ENCODE measurements at regions not wholly inside any gene's neighbourhood (a gene's known extent, or its start where the extent isn't known, plus 50 kb on each side); places are given as distances from the start of the nearest gene placed in this dataset.
"Not testable (repeated sequence)": the region's sequence is repeated elsewhere in the genome, so short reads cannot be mapped to it uniquely, and the experiment has no call there.

- DNase-seq (ENCODE audit: low spot score), result no peak
These were observed 182.8 kb downstream of the PSMG1 start for GRCh38 chr21:39000496-39000895.

DNA sequence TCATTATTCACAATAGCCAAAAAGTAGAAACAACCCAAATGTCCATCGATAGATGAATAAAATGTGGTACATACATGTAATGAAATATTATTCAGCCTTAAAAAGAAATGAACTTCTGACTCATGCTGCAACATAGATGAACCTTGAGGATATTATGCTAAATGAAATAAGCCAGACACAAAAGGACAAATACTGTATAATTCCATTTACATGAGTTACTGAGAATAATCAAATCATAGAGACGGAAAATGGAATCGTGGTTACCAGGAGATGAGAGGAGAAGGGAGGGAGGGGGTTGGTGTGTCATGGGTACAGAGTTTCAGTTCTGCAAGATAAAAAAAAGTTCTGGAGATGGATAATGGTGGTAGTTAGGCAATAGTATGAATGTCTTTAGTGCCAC is 184.1 kb downstream of the PSMG1 start:
- DNase-seq (ENCODE audit: low spot score), result no peak

DNA sequence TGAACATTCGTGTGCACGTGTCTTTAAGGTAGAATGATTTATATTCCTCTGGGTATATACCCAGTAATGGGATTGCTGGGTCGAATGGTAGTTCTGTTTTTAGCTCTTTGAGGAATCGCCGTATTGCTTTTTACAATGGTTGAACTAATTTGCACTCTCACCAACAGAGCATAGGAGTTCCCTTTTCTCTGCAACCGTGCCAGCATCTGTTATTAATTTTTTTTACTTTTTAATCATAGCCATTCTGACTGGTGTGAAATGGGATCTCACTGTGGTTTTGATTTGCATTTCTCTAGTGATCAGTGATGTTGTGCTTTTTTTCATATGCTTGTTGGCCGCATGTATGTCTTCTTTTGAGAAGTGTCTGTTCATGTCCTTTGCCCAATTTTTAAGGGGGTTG is 185.0 kb downstream of the PSMG1 start:
- DNase-seq (ENCODE audit: low spot score), result not testable (repeated sequence)

- DNase-seq (ENCODE audit: low spot score), result not testable (repeated sequence)
These were observed 185.4 kb downstream of the PSMG1 start for GRCh38 chr21:38997843-38998175.

DNA sequence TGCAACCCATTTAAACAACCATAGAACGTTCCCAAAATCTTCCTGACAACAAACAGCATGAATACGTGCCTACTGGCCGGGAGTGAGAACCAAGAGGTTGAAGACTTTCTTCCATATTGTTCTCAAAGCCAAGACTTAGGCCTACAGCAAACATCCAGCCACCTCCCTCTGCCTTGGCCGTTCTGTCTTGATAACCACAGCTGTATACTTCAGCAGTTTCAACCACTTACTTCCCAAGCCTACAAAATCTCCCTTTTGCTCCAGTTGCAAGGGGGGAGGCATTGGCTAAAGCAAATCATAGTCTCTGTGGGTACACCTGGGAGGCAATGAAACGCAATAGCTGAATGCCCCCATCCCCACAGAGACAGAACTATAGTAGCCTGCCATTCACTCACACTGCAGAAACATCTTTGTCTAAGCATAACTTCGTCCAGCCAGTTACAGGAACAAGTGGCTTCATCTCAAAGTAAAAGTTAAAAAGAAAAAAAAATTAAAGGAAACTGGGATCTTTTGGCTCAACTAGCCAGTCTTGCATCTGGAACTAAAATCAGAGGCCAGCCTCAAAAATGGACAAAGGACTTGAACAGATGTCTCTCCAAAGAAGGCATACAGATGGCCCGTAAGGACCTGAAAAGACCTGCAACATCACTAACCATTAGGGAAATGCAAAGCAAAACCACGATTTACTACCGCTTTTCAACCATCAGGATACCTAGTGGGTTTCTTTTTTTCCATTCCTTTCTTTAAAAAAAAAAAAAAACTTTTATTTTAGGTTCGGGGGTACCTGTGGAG is 186.0 kb downstream of the PSMG1 start:
- no peak for DNase-seq (ENCODE audit: low spot score)

- DNase-seq (ENCODE audit: low spot score), result no peak
These were observed 186.9 kb downstream of the PSMG1 start for GRCh38 chr21:38996355-38996754.

- DNase-seq (ENCODE audit: low spot score), result no peak
These were observed 187.5 kb downstream of the PSMG1 start for GRCh38 chr21:38995731-38996130.

DNA sequence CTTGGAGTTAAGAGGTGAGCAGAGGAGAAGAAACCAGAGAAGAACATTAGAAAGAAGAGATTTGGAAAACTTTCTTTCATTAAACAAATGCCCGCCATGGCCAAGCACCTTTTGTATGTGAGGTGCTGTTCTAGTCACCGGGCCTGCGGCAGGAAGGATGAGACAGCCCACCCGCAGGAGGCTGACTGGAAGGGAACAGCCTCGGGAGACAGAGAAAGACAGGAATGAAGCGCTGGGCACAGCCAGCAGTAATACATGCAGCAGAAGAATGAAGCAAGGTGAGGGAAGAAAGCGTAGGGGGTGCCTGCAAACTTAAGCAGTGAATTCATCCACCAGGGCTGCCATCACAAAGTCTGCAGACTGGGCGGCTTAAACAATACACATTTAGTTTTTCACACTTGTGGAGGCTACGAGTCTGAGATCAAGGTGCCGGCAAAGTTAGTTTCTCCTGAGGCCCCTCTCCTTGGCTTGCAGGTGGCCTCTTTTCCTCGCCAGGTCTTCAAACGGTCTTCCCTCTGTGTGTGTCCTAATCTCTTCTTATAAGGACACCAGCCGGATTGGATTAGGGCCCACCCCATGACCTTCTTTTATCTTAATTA is 188.1 kb downstream of the PSMG1 start:
- DNase-seq (ENCODE audit: low spot score), result no peak

- DNase-seq (ENCODE audit: low spot score), result no peak
These were observed 188.3 kb downstream of the ETS2 start for GRCh38 chr21:38994042-38994441.

GRCh38 chr21:38993561-38993960 is 187.8 kb downstream of the ETS2 start:
- DNase-seq (ENCODE audit: low spot score), result no peak

DNA sequence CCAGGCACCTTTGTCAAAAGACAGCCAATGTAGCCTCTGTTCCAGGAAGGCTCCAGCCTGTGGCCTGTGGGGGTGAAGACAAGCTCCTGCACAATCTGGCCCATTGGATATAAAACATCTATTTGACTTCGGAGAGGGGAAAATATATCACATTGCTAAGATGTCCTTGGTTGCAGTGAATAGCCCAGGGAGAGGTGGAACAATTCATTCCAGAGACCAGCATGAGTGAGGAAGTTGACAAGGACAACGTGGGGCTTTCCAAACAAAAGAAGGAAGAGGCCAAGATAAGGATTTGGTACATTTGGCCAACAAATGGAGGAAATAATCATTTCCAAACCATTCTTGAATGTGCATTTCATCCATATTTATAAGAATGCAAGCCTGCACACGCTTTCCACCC is 187.0 kb downstream of the ETS2 start:
- no peak for DNase-seq (ENCODE audit: low spot score)

GRCh38 chr21:38990424-38990794 is 184.7 kb downstream of the ETS2 start:
- no peak for DNase-seq (ENCODE audit: low spot score)

DNA sequence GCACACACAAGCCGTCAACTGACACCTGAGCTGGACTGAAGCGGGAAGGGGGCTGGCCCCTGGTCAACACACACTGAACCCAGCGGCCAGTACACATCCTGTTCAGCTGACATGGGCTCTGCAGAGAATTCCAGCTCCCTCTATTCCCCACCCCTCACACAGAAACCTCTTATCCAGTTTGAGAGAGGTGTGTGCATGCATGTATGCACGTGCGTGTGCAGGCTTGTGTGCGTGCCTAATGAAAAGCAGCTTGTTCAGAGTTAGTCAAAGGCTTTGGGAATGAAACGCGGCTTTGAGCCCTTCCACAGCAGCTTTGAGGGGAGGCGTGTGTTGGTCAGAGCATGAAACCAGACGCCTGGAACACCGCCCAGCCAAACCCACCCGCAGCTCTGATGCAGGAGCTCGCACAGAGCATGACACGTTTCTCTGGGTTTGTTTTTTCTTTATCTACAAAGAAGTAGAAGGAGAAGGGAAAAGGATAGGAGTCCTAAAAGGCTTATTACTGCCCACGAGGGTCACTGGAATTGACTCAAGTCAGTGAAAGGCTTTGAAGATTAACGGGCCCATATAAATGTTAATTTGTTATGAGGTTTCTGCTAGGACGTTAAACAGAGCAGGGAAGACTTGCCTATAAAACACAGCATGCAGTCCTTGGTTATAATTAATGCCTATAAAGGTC is 184.2 kb downstream of the ETS2 start:
- no peak for DNase-seq (ENCODE audit: low spot score)

DNA sequence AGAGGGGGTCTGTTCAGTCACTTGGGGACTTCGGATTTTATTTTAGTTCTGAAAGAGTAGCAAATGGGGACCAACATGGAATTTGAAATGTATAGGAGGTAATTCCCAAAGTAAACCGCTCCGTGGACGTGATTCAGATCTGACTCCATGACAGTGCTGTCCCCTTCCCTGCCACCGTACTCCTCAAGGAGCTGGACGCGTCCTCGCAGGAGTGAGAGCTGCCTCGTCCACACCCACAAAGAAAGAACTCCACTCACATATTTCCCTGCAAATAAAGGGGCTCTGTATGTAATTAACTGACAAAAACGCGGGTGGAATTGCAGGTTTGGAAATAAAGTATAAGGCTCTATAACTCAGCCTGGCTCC is 183.6 kb downstream of the ETS2 start:
- DNase-seq (ENCODE audit: low spot score), result no peak

- DNase-seq (ENCODE audit: low spot score), result no peak
These were observed 183.0 kb downstream of the ETS2 start for GRCh38 chr21:38988509-38989378.

DNA sequence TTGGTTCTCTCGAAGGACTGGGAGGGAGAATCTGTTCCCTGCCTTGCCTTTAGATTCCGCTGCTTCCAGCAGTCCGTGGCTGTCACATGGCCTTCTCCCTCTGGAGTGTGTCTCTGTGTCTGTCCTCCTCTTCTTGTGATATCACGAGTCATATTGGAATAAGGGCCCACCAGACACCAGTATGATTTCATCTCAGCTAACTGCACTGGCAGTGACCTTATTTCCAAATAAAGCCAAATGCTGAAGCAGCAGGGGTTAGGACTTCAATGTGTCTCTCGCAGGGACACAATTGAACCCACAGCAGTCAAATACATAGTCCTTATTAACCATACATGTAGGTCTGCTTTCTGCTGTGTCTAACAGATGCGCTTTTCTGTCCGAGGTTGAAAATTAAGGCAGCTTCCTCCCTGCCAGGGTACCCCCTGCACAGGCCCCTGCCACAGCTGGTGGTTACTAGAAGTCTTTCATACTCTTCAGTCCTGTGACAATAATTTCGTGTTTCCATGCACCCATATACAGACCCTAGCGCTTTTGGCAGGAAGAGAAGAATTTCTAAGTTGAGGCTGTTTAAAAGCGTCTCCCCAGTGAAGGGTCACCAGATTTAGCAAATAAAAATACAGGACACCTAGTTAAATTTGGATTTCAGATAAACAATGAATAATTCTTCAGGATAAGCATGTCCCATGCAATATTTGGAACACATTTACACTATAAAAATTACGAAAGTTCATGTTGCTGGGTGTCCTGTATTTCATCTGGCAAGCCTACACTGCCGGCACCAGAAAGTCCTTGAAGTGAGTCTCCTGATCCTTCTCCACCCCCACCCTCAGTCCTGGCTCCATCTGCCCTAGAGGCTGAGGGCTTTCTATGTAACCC is 182.1 kb downstream of the ETS2 start:
- no peak for DNase-seq (ENCODE audit: low spot score)

DNA sequence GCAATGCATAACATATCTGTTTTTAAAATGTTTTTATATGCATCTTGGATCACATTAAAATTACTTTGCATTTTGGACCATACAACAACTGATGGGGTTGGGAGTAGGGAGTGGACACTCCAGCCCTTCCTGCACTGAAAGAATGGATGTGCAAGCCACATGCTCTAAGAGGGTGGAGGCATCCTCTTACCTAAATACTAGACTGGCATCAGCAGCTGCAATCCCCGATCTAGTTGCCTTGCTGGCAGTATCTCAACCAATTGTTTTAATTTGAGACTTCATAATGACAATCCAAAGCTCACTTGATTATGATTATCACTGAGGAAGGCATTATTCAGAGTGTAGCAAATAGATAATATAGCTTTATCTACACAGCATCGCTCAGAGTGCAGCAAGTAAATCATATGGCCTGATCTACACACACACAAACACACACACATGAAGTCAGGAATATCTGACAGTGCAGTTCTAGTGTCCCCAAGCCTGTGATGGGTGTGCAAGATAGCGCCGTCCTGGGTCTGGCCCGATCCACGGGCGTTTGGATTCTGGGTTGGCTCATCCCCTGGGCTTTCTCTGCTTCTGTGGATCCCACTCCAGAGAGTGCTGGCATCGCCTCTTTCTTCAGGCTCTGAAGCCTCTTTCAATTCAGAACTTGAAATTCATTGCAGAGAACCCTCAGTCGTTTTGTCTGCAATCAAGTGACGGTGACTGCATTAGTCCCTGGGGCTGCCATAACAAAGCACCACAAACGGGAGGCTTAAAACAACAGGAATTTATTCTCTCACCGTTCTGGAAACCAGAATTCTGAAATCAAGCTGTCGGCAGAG is 181.3 kb downstream of the ETS2 start:
- no peak for DNase-seq (ENCODE audit: low spot score)

GRCh38 chr21:38986406-38986805 is 180.7 kb downstream of the ETS2 start:
- no peak for DNase-seq (ENCODE audit: low spot score)

DNA sequence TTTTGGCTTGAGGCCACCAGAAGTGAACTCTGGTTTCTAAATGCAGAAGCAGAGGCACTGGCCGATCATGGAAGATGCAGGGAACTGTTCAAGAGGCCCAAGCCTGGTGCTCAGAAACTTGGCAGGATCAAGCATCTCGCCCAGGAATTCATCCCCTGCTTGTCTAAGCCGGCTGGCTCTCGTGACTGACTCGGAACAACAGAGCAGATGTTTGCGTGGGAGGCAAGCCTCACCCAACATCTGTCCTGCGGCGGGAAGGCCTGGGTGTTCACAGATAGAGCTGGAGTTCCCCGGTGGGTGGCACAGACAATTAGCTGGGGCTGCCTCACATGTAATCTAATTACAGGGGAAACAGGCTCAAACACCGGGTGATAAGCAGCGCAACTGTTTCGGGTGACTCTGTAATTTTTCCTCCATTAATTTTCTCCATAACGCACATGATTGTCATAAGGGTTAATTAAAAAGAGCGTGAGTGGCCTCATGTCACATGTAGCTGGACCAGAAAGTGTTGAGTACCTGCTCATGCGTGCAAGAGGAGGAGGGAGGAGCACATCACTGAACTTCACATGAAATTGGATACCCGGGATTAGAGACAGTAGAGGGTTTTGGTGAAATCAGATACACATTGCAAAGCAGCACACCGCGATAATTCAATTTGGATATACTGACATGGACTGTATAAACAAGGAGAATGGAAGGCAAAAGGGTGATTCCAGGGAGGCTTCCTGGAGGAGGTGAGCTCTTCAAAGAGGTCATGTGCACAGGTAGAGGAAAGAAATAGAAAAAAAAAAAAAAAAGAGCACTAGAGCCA is 180.0 kb downstream of the ETS2 start:
- DNase-seq (ENCODE audit: low spot score), result no peak

Measured in D341Med (cell line).